GM21786 (cell line): ENCODE measurements at regions not wholly inside any gene's neighbourhood (a gene's known extent, or its start where the extent isn't known, plus 50 kb on each side); places are given as distances from the start of the nearest gene placed in this dataset.

Experiments
- ATAC-seq: cut with Tn5 transposase; IDR thresholded peaks from one replicate; pipeline ENCODE4 v1.9.1; 2021; ENCODE audit not compliant: unreplicated experiment

- ATAC-seq: peak; percentile 38
These were observed 66.3 kb upstream of the KLF6 start for GRCh38 chr10:3850999-3851937.

- no peak for ATAC-seq
These were observed 64.0 kb upstream of the KLF6 start for GRCh38 chr10:3848775-3849635.

GRCh38 chr10:3848005-3848774 is 63.2 kb upstream of the KLF6 start:
- no peak for ATAC-seq

GRCh38 chr10:3846736-3847135 is 61.7 kb upstream of the KLF6 start:
- ATAC-seq: no peak

- ATAC-seq: no peak
These were observed 59.5 kb upstream of the KLF6 start for GRCh38 chr10:3844491-3845025.

- no peak for ATAC-seq
These were observed 53.7 kb upstream of the KLF6 start for GRCh38 chr10:3838460-3839437.

- no peak for ATAC-seq
These were observed 52.8 kb upstream of the KLF6 start for GRCh38 chr10:3837647-3838459.

- peak; percentile 70 for ATAC-seq
These were observed 51.3 kb upstream of the KLF6 start for GRCh38 chr10:3836222-3836820.

GRCh38 chr10:3835770-3836169 is 50.8 kb upstream of the KLF6 start:
- ATAC-seq: peak; percentile 22

GRCh38 chr10:3834947-3835346 is 49.9 kb upstream of the KLF6 start:
- ATAC-seq: no peak
